ENCODE measurements at regions not wholly inside any gene's neighbourhood (a gene's known extent, or its start where the extent isn't known, plus 50 kb on each side); places are given as distances from the start of the nearest gene placed in this dataset.

GRCh38 chr16:35142809-35143192 is 1683.4 kb downstream of the TP53TG3F start:
- TF ChIP-seq CTCF (IDR thresholded peaks at IDR 0.05): no peak
- no peak for TF ChIP-seq POLR2A (IDR thresholded peaks at IDR 0.05)
- TF ChIP-seq POLR2AphosphoS5 (IDR thresholded peaks at IDR 0.05): no peak
